NCI-H82 treated with DMSO at 0.1 percent for 48 hours (cell line): ENCODE measurements at regions not wholly inside any gene's neighbourhood (a gene's known extent, or its start where the extent isn't known, plus 50 kb on each side); places are given as distances from the start of the nearest gene placed in this dataset.

Experiments used
- DNase-seq: peaks from one replicate; lab custom pipeline; 2025; ENCODE audit not compliant: unreplicated experiment; lab: John Stamatoyannopoulos, UW

- DNase-seq, result no peak
These were observed 158.8 kb upstream of the DUSP10 start for GRCh38 chr1:221900678-221901077.

- DNase-seq, result no peak
These were observed 155.4 kb upstream of the DUSP10 start for GRCh38 chr1:221897321-221897721.

- DNase-seq, result no peak
These were observed 150.5 kb upstream of the DUSP10 start for GRCh38 chr1:221892301-221892830.

DNA sequence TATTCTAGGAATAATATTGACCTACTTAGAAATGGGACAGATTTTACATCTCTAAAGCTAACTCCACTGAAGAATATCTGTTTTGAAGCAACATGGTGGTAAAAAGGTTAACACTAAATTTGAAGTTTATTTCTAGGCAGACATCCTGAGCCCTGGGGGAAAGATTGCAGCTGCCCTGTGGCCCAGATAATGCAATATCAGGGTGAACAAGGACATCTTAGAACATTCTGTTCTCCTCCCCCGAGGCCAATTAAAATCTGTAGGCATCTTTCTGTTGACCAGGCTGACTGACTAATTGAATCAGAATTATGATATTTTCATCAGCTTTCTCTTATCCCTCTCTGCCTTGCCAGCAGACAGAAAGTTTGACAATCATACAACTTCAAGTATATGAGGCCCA lies 149.8 kb upstream of the DUSP10 start:
- DNase-seq, result no peak

DNA sequence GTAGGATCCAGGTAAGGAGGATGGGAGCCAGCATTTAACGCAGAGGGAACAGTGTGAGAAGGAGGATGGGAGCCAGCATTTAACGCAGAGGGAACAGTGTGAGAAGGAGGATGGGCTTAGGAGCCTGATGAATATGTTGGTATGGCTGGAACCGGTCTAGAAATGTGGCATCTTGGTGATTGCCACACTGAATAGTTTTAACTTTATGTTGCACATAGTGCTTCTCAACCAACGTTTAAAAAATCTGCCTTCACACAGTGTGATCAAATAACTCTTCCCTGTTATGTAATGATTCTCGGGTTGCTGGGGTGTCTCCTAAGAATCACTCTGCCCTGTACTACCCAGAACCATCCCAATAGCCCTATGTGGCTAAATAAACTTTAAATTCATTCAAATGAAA lies 146.9 kb upstream of the DUSP10 start:
- DNase-seq, result no peak

DNA sequence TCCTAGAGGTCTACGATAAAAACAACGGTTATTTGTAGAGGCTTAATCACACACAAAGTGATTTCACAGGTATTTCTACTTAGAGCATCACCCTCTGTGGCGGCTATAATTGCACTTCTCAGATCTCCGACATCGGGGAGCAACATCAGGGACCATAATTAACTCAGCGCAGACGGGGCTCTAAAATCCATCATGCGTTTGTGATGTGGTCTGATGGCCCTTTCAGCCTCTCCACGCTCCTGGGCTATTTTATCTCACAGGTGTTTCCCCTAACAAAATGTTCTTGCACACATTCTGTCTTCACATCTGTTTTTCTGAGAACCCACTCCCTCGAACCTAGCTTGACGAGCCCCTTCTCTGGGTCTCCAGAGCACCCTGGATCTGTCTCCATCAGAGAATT lies 146.3 kb upstream of the DUSP10 start:
- DNase-seq, result no peak

- no peak for DNase-seq
These were observed 145.9 kb upstream of the DUSP10 start for GRCh38 chr1:221887758-221888157.

- no peak for DNase-seq
These were observed 145.5 kb upstream of the DUSP10 start for GRCh38 chr1:221887415-221887746.

GRCh38 chr1:221886743-221887414 lies 145.0 kb upstream of the DUSP10 start:
- DNase-seq, result no peak

GRCh38 chr1:221886311-221886710 lies 144.4 kb upstream of the DUSP10 start:
- DNase-seq, result no peak

DNA sequence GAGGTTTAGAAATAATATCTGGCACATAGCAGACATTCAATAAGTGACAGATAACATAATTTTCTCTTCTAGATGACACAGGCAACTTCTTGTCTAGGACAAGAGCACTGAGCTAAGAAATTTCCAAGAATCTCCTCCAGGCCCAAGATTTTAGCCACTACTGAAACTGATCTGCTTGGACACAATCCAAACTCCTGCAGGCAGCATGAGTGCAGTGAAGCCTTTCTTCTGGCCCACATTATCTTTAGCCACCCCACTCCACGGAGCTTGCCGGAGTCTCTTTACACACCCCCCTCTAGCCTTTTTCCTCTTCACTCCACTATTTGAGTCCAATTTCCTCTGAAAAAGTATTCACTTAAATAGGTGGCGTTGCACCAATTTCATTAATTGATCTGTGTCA lies 142.9 kb upstream of the DUSP10 start:
- DNase-seq, result no peak

- DNase-seq, result no peak
These were observed 140.1 kb upstream of the DUSP10 start for GRCh38 chr1:221881805-221882581.

DNA sequence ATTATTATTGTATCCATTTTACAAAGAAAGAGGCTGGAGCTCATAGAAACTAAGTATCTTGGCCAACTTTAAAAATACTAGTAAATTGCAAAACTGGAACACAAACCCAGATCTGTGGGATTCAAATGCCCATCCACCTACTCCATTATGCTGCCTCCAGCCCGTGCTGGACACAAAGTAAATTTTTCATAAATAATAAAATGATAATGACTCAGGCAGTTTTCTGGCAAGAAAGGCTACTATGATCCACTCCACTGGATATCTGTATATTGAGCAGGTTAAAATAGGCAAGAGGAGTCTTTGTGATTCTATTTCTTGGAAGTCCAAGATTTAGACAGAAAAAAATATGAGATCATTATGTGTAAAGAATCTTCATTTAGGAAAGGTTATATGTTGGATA lies 138.3 kb upstream of the DUSP10 start:
- no peak for DNase-seq

DNA sequence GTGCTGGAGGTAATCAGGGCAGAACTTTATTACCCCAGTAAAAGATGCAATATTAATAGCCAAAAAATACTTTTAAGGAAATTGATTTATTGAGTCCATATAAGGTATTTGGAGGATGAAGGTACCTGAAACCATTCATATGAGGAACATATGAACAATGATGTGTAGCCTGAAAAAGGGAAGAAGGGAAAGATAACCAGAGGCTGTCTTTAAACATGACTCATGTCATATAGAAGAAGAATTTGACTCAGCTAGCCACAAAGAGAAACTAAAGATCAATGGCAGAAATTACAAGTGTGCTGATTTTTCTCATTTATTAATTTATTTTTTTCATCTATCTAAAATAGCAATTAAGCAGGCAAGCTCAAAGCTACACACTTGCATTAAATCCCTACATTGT lies 136.2 kb upstream of the DUSP10 start:
- no peak for DNase-seq

DNA sequence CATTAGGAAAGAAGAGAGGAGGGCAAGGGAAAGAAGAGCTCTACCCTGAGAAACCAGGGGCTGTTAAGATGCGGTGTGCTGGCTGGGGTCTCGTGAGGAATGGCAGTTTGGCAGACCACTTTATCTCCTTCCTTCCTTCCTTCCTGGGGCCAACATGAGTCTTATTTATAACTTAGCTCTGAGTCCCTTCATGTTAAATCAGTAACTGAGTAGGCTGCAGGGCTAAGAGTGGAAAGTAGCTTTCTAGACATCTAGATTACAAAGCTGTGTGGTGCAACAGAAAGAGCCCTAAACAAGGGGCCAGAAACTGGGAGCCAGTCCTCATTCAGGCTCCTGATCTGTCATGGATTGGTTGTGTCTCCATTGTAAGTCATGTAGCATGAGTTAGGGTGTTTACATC lies 135.4 kb upstream of the DUSP10 start:
- DNase-seq, result no peak

- DNase-seq, result no peak
These were observed 133.1 kb upstream of the DUSP10 start for GRCh38 chr1:221875004-221875330.

DNA sequence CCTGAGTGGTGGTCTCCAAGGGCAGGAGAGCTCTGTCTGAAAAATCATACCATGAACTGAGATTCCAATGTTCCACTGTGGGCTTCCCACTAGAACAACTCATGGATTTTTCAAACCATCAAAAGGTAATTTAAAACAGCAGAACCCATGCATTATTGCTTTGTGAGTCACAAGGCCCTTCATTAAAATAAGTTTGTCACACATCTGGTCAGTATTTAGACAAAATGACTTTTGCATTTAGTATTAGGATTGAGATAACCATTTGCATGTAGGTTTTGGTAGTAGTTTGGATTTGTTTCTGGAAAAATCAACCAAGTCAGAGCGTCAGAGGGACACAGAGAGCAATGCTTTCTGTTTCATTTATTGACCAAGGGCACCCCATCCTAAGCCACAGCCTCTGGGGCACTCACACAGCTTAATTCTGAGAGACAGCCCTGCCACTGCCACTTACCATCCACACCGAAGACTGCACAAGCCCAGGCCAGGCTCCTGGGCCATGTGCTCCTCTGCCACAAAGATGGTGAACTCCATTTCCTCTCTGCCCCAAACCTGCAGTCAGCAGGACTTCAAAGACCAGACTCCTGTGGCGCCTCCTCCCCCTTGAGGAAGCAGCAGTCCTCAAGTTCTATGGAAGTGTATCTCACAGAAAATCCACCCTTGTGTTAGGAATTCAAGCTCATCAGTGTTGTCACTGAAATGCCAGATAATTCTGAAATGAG lies 132.6 kb upstream of the DUSP10 start:
- no peak for DNase-seq

- no peak for DNase-seq
These were observed 131.8 kb upstream of the DUSP10 start for GRCh38 chr1:221873673-221874072.

DNA sequence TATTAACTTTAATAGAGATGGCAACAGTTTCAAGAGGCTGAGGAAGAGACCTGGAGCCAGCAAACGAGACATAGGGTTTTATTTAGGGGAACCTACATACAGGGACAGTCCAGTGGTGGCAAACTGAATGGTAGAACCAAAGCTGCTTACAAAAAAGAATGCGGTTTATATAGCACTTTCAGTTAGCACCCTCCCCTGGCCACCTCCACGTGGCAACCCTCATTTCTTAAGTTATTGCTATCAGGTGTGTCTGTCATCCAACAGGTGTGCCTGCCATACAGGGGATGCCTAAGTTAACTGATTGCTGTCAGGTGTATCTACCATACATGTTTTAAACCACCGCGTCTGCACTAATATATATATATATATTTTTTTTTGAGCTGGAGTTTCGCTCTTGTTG lies 129.2 kb upstream of the DUSP10 start:
- DNase-seq, result no peak

GRCh38 chr1:221869779-221870178 lies 127.9 kb upstream of the DUSP10 start:
- DNase-seq, result no peak

DNA sequence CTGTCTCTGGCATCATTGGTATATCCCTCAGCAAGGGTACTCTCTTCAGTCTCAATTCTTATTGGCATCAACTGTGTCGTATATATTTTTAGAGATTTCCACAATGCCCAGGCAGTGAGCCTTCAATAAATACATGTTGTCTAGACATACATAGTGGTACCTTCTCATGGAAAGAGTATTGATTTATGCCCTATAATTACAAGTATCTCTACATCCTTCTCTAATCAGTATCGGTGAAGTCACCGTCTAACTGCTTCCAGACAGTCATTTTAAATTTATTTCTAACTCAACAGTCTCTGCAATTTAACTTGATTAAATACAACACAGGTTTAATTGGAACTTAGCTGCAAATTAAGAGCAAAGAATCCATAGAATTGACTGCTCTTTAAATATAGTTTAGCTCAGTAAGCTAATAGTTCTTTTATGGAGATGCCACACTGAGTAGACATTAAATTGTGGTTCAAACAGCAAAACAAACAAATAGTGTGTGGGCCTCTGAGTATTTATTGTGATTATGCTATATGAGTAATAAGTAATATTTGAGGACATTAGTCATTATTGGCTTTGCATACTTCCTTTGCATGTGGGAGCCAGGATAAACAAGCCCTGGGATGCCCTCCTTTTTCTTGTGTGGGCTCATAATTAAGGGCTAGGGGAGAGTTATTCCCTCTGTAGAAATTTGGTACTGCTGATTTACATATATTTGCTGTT lies 126.9 kb upstream of the DUSP10 start:
- DNase-seq, result no peak

- DNase-seq, result no peak
These were observed 125.1 kb upstream of the DUSP10 start for GRCh38 chr1:221867003-221867402.
